ENCODE measurements at regions not wholly inside any gene's neighbourhood (a gene's known extent, or its start where the extent isn't known, plus 50 kb on each side); places are given as distances from the start of the nearest gene placed in this dataset.
A peak's percentile ranks its signal among the peaks of the same experiment; 100 is the strongest.

DNA sequence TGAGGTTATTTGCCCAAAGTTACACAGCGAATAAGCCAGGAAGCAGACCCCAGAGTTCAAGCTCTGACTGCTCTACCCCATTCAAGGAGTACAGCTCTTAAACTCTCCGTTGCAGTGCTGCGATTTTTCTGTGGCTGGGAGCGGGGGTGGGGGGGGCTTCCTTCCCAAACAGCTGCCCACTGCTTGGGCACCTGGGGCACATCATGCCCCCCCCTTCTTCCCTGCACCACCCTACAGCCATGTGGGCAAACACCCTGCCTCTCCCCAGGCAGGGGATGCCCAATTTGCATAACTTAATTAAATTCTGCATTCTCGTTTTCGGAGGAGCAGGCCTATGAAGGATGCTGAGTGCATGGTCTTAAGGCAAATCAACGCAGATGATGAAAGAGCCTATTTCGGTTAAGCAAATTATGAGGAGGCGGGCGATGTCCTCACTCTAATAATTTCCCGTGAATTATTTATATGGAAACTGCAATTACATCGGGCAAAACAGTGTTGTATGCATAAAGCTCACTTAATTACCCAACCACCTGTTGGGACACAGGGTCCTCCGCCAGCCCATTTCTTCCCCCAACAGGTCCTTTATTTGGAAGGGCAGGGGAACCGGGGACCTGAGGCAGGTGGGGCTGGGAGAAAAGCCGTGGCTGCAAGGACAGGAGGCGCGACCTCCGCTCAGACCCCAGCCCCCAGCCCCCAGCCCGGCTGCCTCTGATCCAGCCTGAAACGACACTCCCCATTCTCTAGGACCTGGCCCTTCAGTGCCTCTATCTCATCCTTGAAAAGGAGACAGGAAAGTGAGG lies 610.5 kb downstream of the BUD13 start:
- no peaks in the 10 kb centered on the region for H3K36me3 Mint-ChIP-seq (ENCODE audit: unreplicated experiment)
- no peaks in the 10 kb centered on the region for H3K9me3 Mint-ChIP-seq (ENCODE audit: unreplicated experiment)
- no peaks in the 10 kb centered on the region for H3K27me3 Mint-ChIP-seq (ENCODE audit: unreplicated experiment)
- DNase-seq = no peak
- peak overlapping the region; percentile 56 for H3K4me3 Mint-ChIP-seq (ENCODE audit: unreplicated experiment)
- no peak for TF ChIP-seq CTCF (IDR thresholded peaks at IDR 0.05; ENCODE audit: partially characterized antibody, unreplicated experiment)
- H3K4me1 Mint-ChIP-seq (ENCODE audit: low read depth, unreplicated experiment) = peaks cover 24% of the 10 kb centered on the region
- no peak overlapping the region for H3K27ac Mint-ChIP-seq (ENCODE audit: unreplicated experiment)

GRCh38 chr11:116148645-116149044 lies 624.1 kb downstream of the BUD13 start:
- no peak for DNase-seq
- H3K4me1 Mint-ChIP-seq (ENCODE audit: low read depth, unreplicated experiment) = peaks cover 31% of the 10 kb centered on the region
- H3K36me3 Mint-ChIP-seq (ENCODE audit: unreplicated experiment) = peaks cover 5% of the 10 kb centered on the region
- no peak for TF ChIP-seq CTCF (IDR thresholded peaks at IDR 0.05; ENCODE audit: partially characterized antibody, unreplicated experiment)
- H3K4me3 Mint-ChIP-seq (ENCODE audit: unreplicated experiment) = no peak overlapping the region
- peak overlapping the region; percentile 55 for H3K27ac Mint-ChIP-seq (ENCODE audit: unreplicated experiment)
- peaks cover 4% of the 10 kb centered on the region for H3K27me3 Mint-ChIP-seq (ENCODE audit: unreplicated experiment)
- H3K9me3 Mint-ChIP-seq (ENCODE audit: unreplicated experiment) = peaks cover 6% of the 10 kb centered on the region

DNA sequence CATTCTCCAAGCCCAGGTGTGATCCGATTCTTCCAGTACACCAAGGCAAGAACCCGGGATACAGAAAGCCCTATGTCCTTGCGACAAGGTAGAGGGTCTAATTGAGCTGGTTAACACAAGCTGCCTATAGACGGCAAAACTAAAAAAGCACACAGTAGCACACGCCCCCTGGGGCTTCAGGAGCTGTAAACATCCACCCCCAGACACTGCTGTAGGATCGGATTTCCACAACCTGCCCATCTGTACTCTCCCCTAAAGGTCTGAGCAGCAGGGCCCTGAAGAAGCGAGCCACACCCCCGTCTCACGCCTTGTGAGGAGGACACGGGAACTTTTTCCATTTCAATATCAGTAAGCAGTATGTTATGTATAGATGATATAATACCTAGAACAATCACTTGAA lies 624.7 kb downstream of the BUD13 start:
- H3K9me3 Mint-ChIP-seq (ENCODE audit: unreplicated experiment) = peaks cover 6% of the 10 kb centered on the region
- no peak for TF ChIP-seq CTCF (IDR thresholded peaks at IDR 0.05; ENCODE audit: partially characterized antibody, unreplicated experiment)
- H3K27ac Mint-ChIP-seq (ENCODE audit: unreplicated experiment) = peak overlapping the region; percentile 56
- H3K4me1 Mint-ChIP-seq (ENCODE audit: low read depth, unreplicated experiment) = peaks cover 31% of the 10 kb centered on the region
- peak; percentile 58 for DNase-seq
- peaks cover 5% of the 10 kb centered on the region for H3K36me3 Mint-ChIP-seq (ENCODE audit: unreplicated experiment)
- H3K27me3 Mint-ChIP-seq (ENCODE audit: unreplicated experiment) = peaks cover 4% of the 10 kb centered on the region
- peak overlapping the region; percentile 47 for H3K4me3 Mint-ChIP-seq (ENCODE audit: unreplicated experiment)

- Mint-ChIP-seq H3K27me3 (ENCODE audit: unreplicated experiment) (peaks cover 2% of the 10 kb centered on the region), H3K27ac (ENCODE audit: unreplicated experiment) (peak overlapping the region; percentile 84), H3K4me1 (ENCODE audit: low read depth, unreplicated experiment) (peaks cover 33% of the 10 kb centered on the region)
Measured at GRCh38 chr11:116145187-116145865, 627.5 kb downstream of the BUD13 start.

More at GRCh38 chr11:116145187-116145865, 627.5 kb downstream of the BUD13 start:
- Mint-ChIP-seq H3K4me3 (ENCODE audit: unreplicated experiment) (no peak overlapping the region), H3K36me3 (ENCODE audit: unreplicated experiment) (no peaks in the 10 kb centered on the region), H3K9me3 (ENCODE audit: unreplicated experiment) (peaks cover 8% of the 10 kb centered on the region)
- peak; percentile 52 for TF ChIP-seq CTCF (IDR thresholded peaks at IDR 0.05; ENCODE audit: partially characterized antibody, unreplicated experiment)
- DNase-seq = no peak
